Uterus (tissue), 3 donors: ENCODE measurements at regions not wholly inside any gene's neighbourhood (a gene's known extent, or its start where the extent isn't known, plus 50 kb on each side); places are given as distances from the start of the nearest gene placed in this dataset.

Experiments used
- DNase-seq, 2 donors: peaks; one replicate each; pipeline ENCODE4 v3.0.0-alpha.2; 2019 to 2020
- H3K27ac ChIP-seq, 2 donors: fragments of 200-600 bp; sonication (generic); 1 replicate in 1 of 2; 2 replicates in 1 of 2; pipeline ENCODE4 v1.5.1; 2016 to 2018
- H3K27me3 ChIP-seq, 2 donors: fragments of 200-600 bp; sonication (generic); one replicate each; pipeline ENCODE4 v1.5.1; 2018 to 2019; ENCODE audit warnings: control low read depth in 1 of 2
- H3K36me3 ChIP-seq, 2 donors: fragments of 200-600 bp; sonication (generic); one replicate each; pipeline ENCODE4 v1.5.1; 2019; ENCODE audit warnings: control low read depth in 1 of 2
- H3K4me1 ChIP-seq, 2 donors: fragments of 200-600 bp; sonication (generic); one replicate each; pipeline ENCODE4 v1.5.1; 2018 to 2019; ENCODE audit warnings: control low read depth in 1 of 2
- H3K4me3 ChIP-seq, 2 donors: fragments of 200-600 bp; sonication (generic); 1 replicate in 1 of 2; 2 replicates in 1 of 2; pipeline ENCODE4 v1.5.1; 2018 to 2019; ENCODE audit warnings: mild to moderate bottlenecking in 1 of 2
- H3K9me3 ChIP-seq, 2 donors: fragments of 200-600 bp; sonication (generic); one replicate each; pipeline ENCODE4 v1.5.1; 2019; ENCODE audit warnings: control low read depth in 1 of 2
- CTCF ChIP-seq, 4 experiments: fragments of 200-600 bp in 2 of 4; fragments of 450-650 bp in 2 of 4; sonication (generic) in 2 of 4; IDR thresholded peaks; one replicate each; pipeline ENCODE4 v1.5.1; 2016 to 2019; ENCODE audit warnings: antibody characterized with exemption in 4 of 4, mild to moderate bottlenecking in 2 of 4, moderate library complexity in 1 of 4
- POLR2A ChIP-seq, 2 donors: fragments of 450-650 bp; IDR thresholded peaks; one replicate each; pipeline ENCODE4 v1.6.1; 2016; ENCODE audit warnings: antibody characterized with exemption in 2 of 2, mild to moderate bottlenecking in 1 of 2, moderate library complexity in 1 of 2
- intact Hi-C: fragments of 100-400 bp; cut with DNase I; formaldehyde crosslinking; loops from one replicate; pipeline ENCODE4 v1.15.1; 2023; ENCODE audit warnings: low total_unique reads
- donor health status: DM: yes; HTN: yes; CAD: no.

GRCh38 chr5:167311340-167311739 lies 980.1 kb upstream of the WWC1 start:
- no peak for DNase-seq
- intact Hi-C loops, result no loop called here
- Histone ChIP-seq H3K9me3 (no peaks in the 10 kb centered on the region), H3K27me3 (no peaks in the 10 kb centered on the region), H3K4me3 (no peak overlapping the region), H3K4me1 (no peaks in the 10 kb centered on the region), H3K27ac (no peak overlapping the region), H3K36me3 (no peaks in the 10 kb centered on the region)
- TF ChIP-seq POLR2A (IDR thresholded peaks at IDR 0.05) (no peak), CTCF (IDR thresholded peaks at IDR 0.05) (no peak)

- intact Hi-C loops, result no loop called here
- no peaks in the 10 kb centered on the region for H3K9me3 ChIP-seq
- no peak overlapping the region for H3K4me3 ChIP-seq
- no peak overlapping the region for H3K27ac ChIP-seq
- TF ChIP-seq POLR2A (IDR thresholded peaks at IDR 0.05) (no peak), CTCF (IDR thresholded peaks at IDR 0.05) (no peak)
- H3K27me3 ChIP-seq, result no peaks in the 10 kb centered on the region
- no peaks in the 10 kb centered on the region for H3K36me3 ChIP-seq
- no peaks in the 10 kb centered on the region for H3K4me1 ChIP-seq
- no peak for DNase-seq
These were observed 979.2 kb upstream of the WWC1 start for GRCh38 chr5:167312225-167312624.

- no peak for TF ChIP-seq CTCF (IDR thresholded peaks at IDR 0.05)
- no peak for TF ChIP-seq POLR2A (IDR thresholded peaks at IDR 0.05)
- Histone ChIP-seq H3K4me1 (no peaks in the 10 kb centered on the region), H3K27me3 (no peaks in the 10 kb centered on the region), H3K9me3 (no peaks in the 10 kb centered on the region), H3K27ac (no peak overlapping the region), H3K4me3 (no peak overlapping the region), H3K36me3 (no peaks in the 10 kb centered on the region)
- no peak for DNase-seq
- intact Hi-C loops, result no loop called here
These were observed 975.7 kb upstream of the WWC1 start for GRCh38 chr5:167315762-167316161.

- H3K9me3 ChIP-seq, result no peaks in the 10 kb centered on the region
- no peaks in the 10 kb centered on the region for H3K4me1 ChIP-seq
- no peaks in the 10 kb centered on the region for H3K27me3 ChIP-seq
- no peak for DNase-seq
- no peak overlapping the region for H3K4me3 ChIP-seq
- H3K36me3 ChIP-seq, result no peaks in the 10 kb centered on the region
- TF ChIP-seq POLR2A (IDR thresholded peaks at IDR 0.05) (no peak), CTCF (IDR thresholded peaks at IDR 0.05) (no peak)
- intact Hi-C loops, result no loop called here
- no peak overlapping the region for H3K27ac ChIP-seq
These were observed 973.6 kb upstream of the WWC1 start for GRCh38 chr5:167317884-167318283.

- TF ChIP-seq POLR2A (IDR thresholded peaks at IDR 0.05), result no peak
- TF ChIP-seq CTCF (IDR thresholded peaks at IDR 0.05), result no peak
- DNase-seq, result no peak
- no peaks in the 10 kb centered on the region for H3K27me3 ChIP-seq
These were observed 972.2 kb upstream of the WWC1 start for GRCh38 chr5:167319243-167319642.

More at GRCh38 chr5:167319243-167319642, 972.2 kb upstream of the WWC1 start:
- H3K27ac ChIP-seq, result no peak overlapping the region
- H3K9me3 ChIP-seq, result no peaks in the 10 kb centered on the region
- H3K4me3 ChIP-seq, result no peak overlapping the region
- intact Hi-C loops, result no loop called here
- no peaks in the 10 kb centered on the region for H3K4me1 ChIP-seq
- H3K36me3 ChIP-seq, result no peaks in the 10 kb centered on the region
